Effector CD8-positive, alpha-beta T cell (primary cell): ENCODE measurements at regions not wholly inside any gene's neighbourhood (a gene's known extent, or its start where the extent isn't known, plus 50 kb on each side); places are given as distances from the start of the nearest gene placed in this dataset.
"Not testable (repeated sequence)": the region's sequence is repeated elsewhere in the genome, so short reads cannot be mapped to it uniquely, and the experiment has no call there.

Experiments used
- DNase-seq: peaks from one replicate; lab custom pipeline; 2025; lab: John Stamatoyannopoulos, UW

- no peak for DNase-seq
Observed at GRCh38 chr1:184888505-184888904, 85.8 kb downstream of the NIBAN1 start.

- no peak for DNase-seq
Observed at GRCh38 chr1:184882957-184883815, 91.1 kb downstream of the NIBAN1 start.

GRCh38 chr1:184881941-184882913, 92.1 kb downstream of the NIBAN1 start:
- DNase-seq: no peak

GRCh38 chr1:184879876-184880557, 94.3 kb downstream of the NIBAN1 start:
- no peak for DNase-seq

GRCh38 chr1:184878602-184879001, 95.7 kb downstream of the NIBAN1 start:
- no peak for DNase-seq

GRCh38 chr1:184878002-184878401, 96.3 kb downstream of the NIBAN1 start:
- DNase-seq: no peak

GRCh38 chr1:184876015-184876414, 98.3 kb downstream of the NIBAN1 start:
- not testable (repeated sequence) for DNase-seq

- DNase-seq: no peak
Observed at GRCh38 chr1:184875218-184875617, 99.1 kb downstream of the NIBAN1 start.

- no peak for DNase-seq
Observed at GRCh38 chr1:184870319-184870718, 104.0 kb downstream of the NIBAN1 start.

- no peak for DNase-seq
Observed at GRCh38 chr1:184867866-184868689, 106.2 kb downstream of the NIBAN1 start.

- DNase-seq: no peak
Observed at GRCh38 chr1:184866991-184867788, 107.1 kb downstream of the NIBAN1 start.

- no peak for DNase-seq
Observed at GRCh38 chr1:184866586-184866985, 107.7 kb downstream of the NIBAN1 start.

- no peak for DNase-seq
Observed at GRCh38 chr1:184865831-184866230, 108.5 kb downstream of the NIBAN1 start.

GRCh38 chr1:184861755-184862336, 107.2 kb upstream of the EDEM3 start:
- no peak for DNase-seq

GRCh38 chr1:184860985-184861754, 106.5 kb upstream of the EDEM3 start:
- no peak for DNase-seq

GRCh38 chr1:184860535-184860934, 105.9 kb upstream of the EDEM3 start:
- DNase-seq: no peak

- no peak for DNase-seq
Observed at GRCh38 chr1:184859381-184860105, 104.9 kb upstream of the EDEM3 start.

- no peak for DNase-seq
Observed at GRCh38 chr1:184858288-184858687, 103.6 kb upstream of the EDEM3 start.
